Neural progenitor cell (in vitro differentiated cells): ENCODE measurements at regions not wholly inside any gene's neighbourhood (a gene's known extent, or its start where the extent isn't known, plus 50 kb on each side); places are given as distances from the start of the nearest gene placed in this dataset.

Experiments used
- DNase-seq: peaks from one replicate; pipeline ENCODE4 v3.0.0-alpha.2; 2016; ENCODE audit warnings: low spot score
- H2AFZ ChIP-seq: fragments of 200-600 bp; sonication (generic); replicated peaks from 2 replicates; pipeline ENCODE4 v1.6.1; 2016; ENCODE audit warnings: antibody characterized with exemption
- H3F3A ChIP-seq: fragments of 200-600 bp; sonication (generic); 2 replicates; pipeline ENCODE4 v1.6.1; 2016; ENCODE audit warnings: antibody characterized with exemption, low read depth
- H3K27ac ChIP-seq: fragments of 200-600 bp; sonication (generic); 2 replicates; pipeline ENCODE4 v1.5.1; 2016; ENCODE audit warnings: mild to moderate bottlenecking
- H3K27me3 ChIP-seq: fragments of 200-600 bp; sonication (generic); 2 replicates; pipeline ENCODE4 v1.6.1; 2016; ENCODE audit warnings: mild to moderate bottlenecking, moderate library complexity
- H3K36me3 ChIP-seq: fragments of 200-600 bp; sonication (generic); 2 replicates; pipeline ENCODE4 v1.5.1; 2016
- H3K4me1 ChIP-seq: fragments of 200-600 bp; sonication (generic); 2 replicates; pipeline ENCODE4 v1.6.1; 2016; ENCODE audit warnings: mixed run types
- H3K4me2 ChIP-seq: fragments of 200-600 bp; sonication (generic); 2 replicates; pipeline ENCODE4 v1.6.1; 2016
- H3K4me3 ChIP-seq: fragments of 200-600 bp; sonication (generic); 2 replicates; pipeline ENCODE4 v1.5.1; 2016
- H3K79me2 ChIP-seq: fragments of 200-600 bp; sonication (generic); 2 replicates; pipeline ENCODE4 v1.6.1; 2016; ENCODE audit warnings: low read depth
- H3K9ac ChIP-seq: fragments of 200-600 bp; sonication (generic); 2 replicates; pipeline ENCODE4 v1.6.1; 2016
- H3K9me3 ChIP-seq: fragments of 200-600 bp; sonication (generic); 2 replicates; pipeline ENCODE4 v1.5.1; 2016; ENCODE audit warnings: low read depth
- H4K20me1 ChIP-seq: fragments of 200-600 bp; sonication (generic); 2 replicates; pipeline ENCODE4 v1.6.1; 2016; ENCODE audit warnings: low read depth
- H3K27ac Mint-ChIP-seq: 3 replicates; pipeline ENCODE4 v1.8.0; 2021; ENCODE audit warnings: mixed read lengths
- H3K27me3 Mint-ChIP-seq: 2 replicates; pipeline ENCODE4 v1.8.0; 2022; ENCODE audit warnings: low read depth, mild to moderate bottlenecking, inconsistent platforms, moderate library complexity, mixed read lengths; ENCODE audit not compliant: insufficient read depth
- H3K36me3 Mint-ChIP-seq: 3 replicates; pipeline ENCODE4 v1.8.0; 2021; ENCODE audit warnings: mixed read lengths
- H3K4me1 Mint-ChIP-seq: 3 replicates; pipeline ENCODE4 v1.8.0; 2021; ENCODE audit warnings: mixed read lengths
- H3K4me3 Mint-ChIP-seq: 3 replicates; pipeline ENCODE4 v1.8.0; 2021; ENCODE audit warnings: mild to moderate bottlenecking, moderate library complexity, mixed read lengths
- H3K9me3 Mint-ChIP-seq: 3 replicates; pipeline ENCODE4 v1.8.0; 2020; ENCODE audit warnings: mixed read lengths
- CTCF ChIP-seq: fragments of 200-600 bp; sonication (generic); IDR thresholded peaks from 2 replicates; pipeline ENCODE4 v1.5.1; 2017; ENCODE audit warnings: antibody characterized with exemption, mild to moderate bottlenecking
- EZH2 ChIP-seq: fragments of 200-600 bp; sonication (generic); IDR thresholded peaks from 2 replicates; pipeline ENCODE4 v1.6.1; 2017; ENCODE audit warnings: antibody characterized with exemption, mild to moderate bottlenecking, moderate library complexity
- EZH2phosphoT487 ChIP-seq: fragments of 200-600 bp; sonication (generic); IDR thresholded peaks from 2 replicates; pipeline ENCODE4 v1.6.1; 2017; ENCODE audit warnings: antibody characterized with exemption

GRCh38 chr3:70829092-70829491, 516.7 kb upstream of the MDFIC2 start:
- Mint-ChIP-seq H3K27ac (no peak overlapping the region), H3K36me3 (no peaks in the 10 kb centered on the region), H3K4me3 (no peak overlapping the region), H3K27me3 (peaks cover 2% of the 10 kb centered on the region), H3K9me3 (no peaks in the 10 kb centered on the region), H3K4me1 (no peaks in the 10 kb centered on the region)
- H2AFZ ChIP-seq: no peak overlapping the region
- no peak for DNase-seq
- H3K4me2 ChIP-seq: no peak overlapping the region
- H3F3A ChIP-seq: no peaks in the 10 kb centered on the region
- H3K27me3 ChIP-seq: no peaks in the 10 kb centered on the region
- H3K4me3 ChIP-seq: no peak overlapping the region
- H3K36me3 ChIP-seq: no peaks in the 10 kb centered on the region
- H3K79me2 ChIP-seq: no peaks in the 10 kb centered on the region
- H3K4me1 ChIP-seq: no peaks in the 10 kb centered on the region
- no peak overlapping the region for H3K9ac ChIP-seq
- no peaks in the 10 kb centered on the region for H3K9me3 ChIP-seq
- H3K27ac ChIP-seq: no peak overlapping the region
- H4K20me1 ChIP-seq: no peaks in the 10 kb centered on the region
- TF ChIP-seq EZH2: no peak
- no peak for TF ChIP-seq EZH2phosphoT487
- no peak for TF ChIP-seq CTCF

DNA sequence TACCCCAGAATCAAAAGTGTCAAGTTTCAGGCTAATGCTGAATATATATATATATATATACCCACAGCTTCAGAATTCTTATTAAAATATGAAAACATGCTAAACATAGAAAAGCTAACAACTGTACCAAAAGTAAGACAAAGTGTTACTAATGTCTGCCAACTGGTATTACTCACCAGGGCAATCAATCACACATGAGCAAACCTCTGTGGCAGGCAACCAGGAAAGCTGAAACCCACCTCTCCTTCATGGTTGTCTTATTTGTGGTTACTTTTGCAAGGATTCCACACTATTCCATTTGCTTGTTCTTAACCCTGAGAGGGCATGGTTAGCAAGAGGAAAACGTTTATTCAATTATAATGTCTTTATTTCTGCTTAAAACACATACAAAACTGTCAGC, 512.3 kb upstream of the MDFIC2 start:
- no peaks in the 10 kb centered on the region for H3K9me3 ChIP-seq
- H3K27ac ChIP-seq: no peak overlapping the region
- no peaks in the 10 kb centered on the region for H3F3A ChIP-seq
- Mint-ChIP-seq H3K4me1 (no peaks in the 10 kb centered on the region), H3K27ac (no peak overlapping the region), H3K4me3 (no peak overlapping the region), H3K9me3 (no peaks in the 10 kb centered on the region), H3K27me3 (peaks cover 2% of the 10 kb centered on the region), H3K36me3 (no peaks in the 10 kb centered on the region)
- H3K4me1 ChIP-seq: peaks cover 12% of the 10 kb centered on the region
- H3K4me2 ChIP-seq: no peak overlapping the region
- no peaks in the 10 kb centered on the region for H3K79me2 ChIP-seq
- TF ChIP-seq EZH2 (no peak), EZH2phosphoT487 (no peak), CTCF (no peak)
- no peak overlapping the region for H2AFZ ChIP-seq
- no peak overlapping the region for H3K4me3 ChIP-seq
- no peaks in the 10 kb centered on the region for H4K20me1 ChIP-seq
- H3K36me3 ChIP-seq: no peaks in the 10 kb centered on the region
- no peaks in the 10 kb centered on the region for H3K27me3 ChIP-seq
- DNase-seq: no peak
- H3K9ac ChIP-seq: no peak overlapping the region

- peaks cover 2% of the 10 kb centered on the region for H3K27me3 Mint-ChIP-seq
- no peaks in the 10 kb centered on the region for H3K36me3 Mint-ChIP-seq
- DNase-seq: no peak
- TF ChIP-seq CTCF (no peak), EZH2phosphoT487 (no peak), EZH2 (no peak)
- no peak overlapping the region for H3K27ac ChIP-seq
- no peaks in the 10 kb centered on the region for H3K9me3 ChIP-seq
- no peaks in the 10 kb centered on the region for H3K9me3 Mint-ChIP-seq
- H2AFZ ChIP-seq: no peak overlapping the region
- H3K4me2 ChIP-seq: no peak overlapping the region
- no peaks in the 10 kb centered on the region for H3K36me3 ChIP-seq
- no peaks in the 10 kb centered on the region for H3F3A ChIP-seq
- no peak overlapping the region for H3K27ac Mint-ChIP-seq
- no peak overlapping the region for H3K4me3 Mint-ChIP-seq
- H3K79me2 ChIP-seq: no peaks in the 10 kb centered on the region
- H3K4me1 ChIP-seq: peaks cover 12% of the 10 kb centered on the region
- H3K4me1 Mint-ChIP-seq: no peaks in the 10 kb centered on the region
- no peak overlapping the region for H3K9ac ChIP-seq
- H4K20me1 ChIP-seq: no peaks in the 10 kb centered on the region
- no peaks in the 10 kb centered on the region for H3K27me3 ChIP-seq
- H3K4me3 ChIP-seq: no peak overlapping the region
These were observed 511.6 kb upstream of the MDFIC2 start for GRCh38 chr3:70824078-70824477.

- H3K4me1 ChIP-seq: peaks cover 12% of the 10 kb centered on the region
- no peaks in the 10 kb centered on the region for H3K79me2 ChIP-seq
- DNase-seq: no peak
- Mint-ChIP-seq H3K27ac (no peak overlapping the region), H3K4me3 (no peak overlapping the region), H3K27me3 (peaks cover 2% of the 10 kb centered on the region), H3K4me1 (no peaks in the 10 kb centered on the region), H3K9me3 (no peaks in the 10 kb centered on the region), H3K36me3 (no peaks in the 10 kb centered on the region)
- TF ChIP-seq EZH2 (no peak), EZH2phosphoT487 (no peak), CTCF (no peak)
- H3K27me3 ChIP-seq: no peaks in the 10 kb centered on the region
- H3K4me2 ChIP-seq: no peak overlapping the region
- no peaks in the 10 kb centered on the region for H3K36me3 ChIP-seq
- no peak overlapping the region for H3K4me3 ChIP-seq
- no peaks in the 10 kb centered on the region for H3F3A ChIP-seq
- no peak overlapping the region for H3K9ac ChIP-seq
- no peak overlapping the region for H3K27ac ChIP-seq
- H3K9me3 ChIP-seq: no peaks in the 10 kb centered on the region
- H2AFZ ChIP-seq: no peak overlapping the region
- H4K20me1 ChIP-seq: no peaks in the 10 kb centered on the region
These were observed 511.2 kb upstream of the MDFIC2 start for GRCh38 chr3:70823622-70824021.
